A172 (cell line): ENCODE measurements at regions not wholly inside any gene's neighbourhood (a gene's known extent, or its start where the extent isn't known, plus 50 kb on each side); places are given as distances from the start of the nearest gene placed in this dataset.

ENCODE experiments used
- DNase-seq: peaks from one replicate; pipeline ENCODE4 v3.0.0-alpha.2; 2015; ENCODE audit warnings: low spot score

DNA sequence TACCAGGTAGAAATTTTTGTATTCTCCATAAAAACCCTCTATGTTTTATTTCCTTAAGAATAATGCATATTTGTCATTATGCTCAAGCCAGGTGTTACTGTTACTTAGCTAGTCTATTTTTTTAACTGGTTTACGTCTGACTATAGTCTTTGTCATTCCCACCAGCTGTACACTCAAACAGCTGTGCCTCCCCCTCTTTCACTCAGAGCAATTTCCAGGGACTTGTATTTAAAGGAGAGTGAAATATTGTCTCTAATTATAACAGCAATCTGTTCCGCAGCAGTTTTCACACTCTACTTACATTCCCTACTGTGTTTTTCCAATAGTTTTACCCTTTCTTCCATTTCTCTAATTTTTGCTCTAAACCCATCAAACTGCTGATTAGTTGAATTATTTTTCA is 813.6 kb upstream of the MIR17HG start:
- DNase-seq: no peak

- no peak for DNase-seq
Measured at GRCh38 chr13:90534617-90535370, 812.7 kb upstream of the MIR17HG start.

DNA sequence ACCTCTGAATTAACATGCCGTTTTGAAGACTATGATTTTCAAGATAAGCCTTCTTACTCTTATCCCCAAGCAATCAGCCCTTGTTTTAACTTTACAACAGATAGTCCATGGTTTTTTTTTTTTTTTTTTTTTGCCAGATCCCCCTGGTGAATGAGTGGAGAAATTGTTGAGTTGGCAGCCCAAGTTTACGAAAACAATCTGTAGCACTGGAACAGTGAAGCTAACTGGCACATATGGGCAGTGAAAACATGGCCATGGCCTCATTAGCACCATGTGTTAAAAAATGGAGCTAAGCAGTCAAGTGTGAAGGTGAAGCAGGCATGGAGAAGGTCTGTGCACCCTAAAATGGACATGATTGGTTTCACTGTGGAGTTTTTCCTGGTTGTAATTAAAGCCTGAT is 812.1 kb upstream of the MIR17HG start:
- DNase-seq: no peak

DNA sequence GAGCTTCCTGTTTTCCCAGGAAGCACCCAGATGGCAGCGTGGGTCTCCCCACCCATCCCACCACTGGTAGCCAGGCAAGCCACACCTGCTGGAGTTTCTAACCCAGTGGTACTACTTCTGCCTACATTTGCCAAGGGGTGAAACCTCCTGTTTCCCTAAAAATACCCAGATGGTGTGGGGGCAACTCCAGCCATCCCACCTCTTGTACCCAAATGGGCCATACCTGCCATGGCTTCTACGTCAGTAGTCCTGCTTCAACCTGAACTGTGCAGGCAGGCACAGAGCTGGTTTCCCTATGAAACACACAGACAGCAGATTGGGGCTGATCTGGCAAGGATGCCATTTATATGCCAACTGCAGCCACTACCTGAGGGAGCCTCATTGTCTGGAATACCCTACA is 809.4 kb upstream of the MIR17HG start:
- no peak for DNase-seq

DNA sequence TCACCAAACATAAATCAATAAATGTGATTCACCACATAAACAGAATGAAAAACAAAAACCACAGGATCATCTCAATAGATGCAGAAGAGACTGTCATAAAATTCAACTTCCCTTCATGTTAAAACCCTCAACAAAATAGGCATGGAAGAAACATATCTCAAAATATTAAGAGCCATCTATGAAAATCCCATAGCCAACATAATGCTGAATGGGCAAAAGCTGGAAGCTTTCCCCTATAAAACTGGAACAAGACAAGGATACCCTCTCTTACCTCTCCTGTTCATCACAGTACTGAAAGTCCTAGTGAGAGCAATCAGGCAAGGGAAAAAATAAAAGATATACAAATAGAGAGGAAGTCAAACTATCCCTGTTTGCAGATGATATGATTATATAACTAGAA is 806.1 kb upstream of the MIR17HG start:
- DNase-seq: no peak

DNA sequence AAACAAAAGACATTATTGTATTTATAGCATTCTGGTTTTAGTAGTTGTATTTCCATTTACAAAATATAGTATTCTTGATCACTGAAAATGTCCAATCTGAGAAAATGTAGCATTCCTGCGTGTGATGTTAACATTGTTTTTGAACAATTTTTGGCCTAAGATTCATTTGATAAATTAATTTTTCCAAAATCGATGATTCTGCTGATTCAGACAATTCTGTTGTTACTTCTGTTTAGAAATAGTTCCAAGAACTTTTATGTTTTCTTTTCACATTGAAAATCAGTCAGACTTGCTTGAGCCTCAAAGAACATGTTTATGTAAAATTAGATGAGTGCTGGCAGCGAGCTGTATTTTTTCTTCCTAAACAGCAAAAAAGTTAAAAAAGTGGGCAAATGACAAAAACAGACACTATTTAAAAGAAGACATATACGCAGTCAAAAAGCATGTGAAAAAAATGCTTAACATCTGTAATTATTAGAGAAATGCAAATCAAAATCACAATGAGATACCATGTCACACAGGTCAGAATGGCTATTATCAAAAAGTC is 804.5 kb upstream of the MIR17HG start:
- DNase-seq: no peak

DNA sequence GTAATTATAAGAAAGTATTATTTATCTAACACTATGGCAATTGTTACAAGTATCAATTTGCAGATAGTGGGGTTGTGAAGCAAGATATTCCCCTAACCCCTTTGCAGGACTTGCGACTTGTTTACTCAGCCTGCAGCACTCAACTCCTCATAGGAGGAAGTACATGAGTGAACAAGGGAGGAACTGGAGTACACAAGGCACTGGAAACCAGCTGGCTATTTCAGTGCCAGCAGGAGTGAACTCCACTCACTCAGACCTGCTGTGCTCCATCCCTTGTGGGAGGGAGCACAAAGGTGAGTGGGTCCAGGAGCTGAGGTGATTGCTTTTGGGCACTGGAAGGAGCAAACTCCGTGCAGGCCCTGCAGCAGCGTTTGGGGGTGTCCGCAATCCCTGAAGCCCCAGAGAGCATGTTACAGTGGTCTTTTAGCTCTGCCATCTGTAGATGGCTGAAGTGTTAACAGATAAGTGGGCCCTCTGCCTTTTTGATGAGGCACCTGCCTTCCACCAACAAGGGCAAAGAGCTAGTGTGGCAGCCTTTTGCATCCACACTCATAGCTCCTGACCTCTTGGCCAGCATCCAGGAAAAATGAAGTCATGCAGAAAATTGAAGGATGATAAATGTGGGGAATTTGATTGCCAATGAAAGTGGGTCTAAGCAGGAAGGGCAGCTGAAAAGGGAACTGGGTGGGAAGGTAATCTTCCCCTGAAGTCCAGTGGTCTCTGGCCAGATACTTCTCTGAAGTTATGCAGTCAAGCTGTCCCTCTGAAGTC is 802.2 kb upstream of the MIR17HG start:
- no peak for DNase-seq

- no peak for DNase-seq
Measured at GRCh38 chr13:90547272-90547790, 800.2 kb upstream of the MIR17HG start.

- no peak for DNase-seq
Measured at GRCh38 chr13:90551253-90551652, 796.2 kb upstream of the MIR17HG start.

DNA sequence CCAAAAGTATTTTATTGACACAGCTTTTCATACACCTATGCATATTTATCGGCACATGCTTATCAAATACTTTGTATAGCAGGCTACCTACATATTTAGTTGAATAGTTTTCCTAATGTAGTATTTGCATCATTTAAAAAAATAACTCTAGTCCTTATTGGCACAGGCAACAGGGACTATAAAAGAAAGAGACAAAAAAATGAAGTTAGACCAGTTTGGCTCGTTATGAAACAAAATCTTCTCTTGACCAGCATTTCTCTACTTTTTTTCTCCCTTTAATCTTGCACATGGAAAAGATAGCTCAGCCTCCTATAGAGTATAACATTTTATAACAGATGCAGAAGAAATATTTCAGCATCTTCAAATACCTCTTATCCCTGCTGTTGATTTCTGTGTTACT is 794.8 kb upstream of the MIR17HG start:
- DNase-seq: no peak

DNA sequence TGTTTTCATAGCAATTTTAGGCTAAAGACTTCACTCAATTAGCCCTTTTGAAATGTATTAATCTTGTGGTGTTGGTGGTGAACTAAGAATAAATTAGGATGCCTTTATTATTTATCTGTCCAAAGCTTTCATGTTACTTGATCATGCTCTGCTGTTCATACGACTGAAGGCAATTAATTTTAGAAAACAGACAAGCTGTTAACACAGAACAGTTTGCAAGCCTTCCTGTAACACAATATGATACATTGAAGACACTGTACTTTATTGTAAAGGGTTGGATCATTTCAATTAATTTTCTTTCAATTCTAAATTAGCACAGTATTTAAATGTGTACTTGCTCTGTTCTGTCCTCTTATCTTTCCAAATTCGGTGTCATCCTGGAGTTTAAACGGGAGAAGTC is 794.3 kb upstream of the MIR17HG start:
- DNase-seq: no peak

- DNase-seq: no peak
Measured at GRCh38 chr13:90557626-90558025, 789.9 kb upstream of the MIR17HG start.

DNA sequence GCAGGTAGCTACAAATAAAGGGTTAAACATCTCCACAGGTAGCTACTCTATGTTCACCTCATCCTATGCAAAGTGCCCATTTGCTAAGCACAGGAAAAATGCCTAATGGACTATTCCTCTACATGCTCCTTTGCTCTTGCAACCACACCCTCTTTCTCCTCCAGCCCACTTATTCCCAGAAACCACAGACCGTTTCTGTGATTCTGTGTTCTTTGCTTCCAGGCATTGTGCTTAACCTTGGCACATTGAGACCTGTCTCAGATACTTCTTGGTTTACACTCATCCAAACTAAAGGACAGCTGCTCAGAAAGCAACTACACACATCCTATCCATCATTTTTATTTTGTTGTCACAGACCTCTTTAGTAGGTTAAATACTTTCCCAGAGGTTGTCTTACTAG is 785.0 kb upstream of the MIR17HG start:
- no peak for DNase-seq

DNA sequence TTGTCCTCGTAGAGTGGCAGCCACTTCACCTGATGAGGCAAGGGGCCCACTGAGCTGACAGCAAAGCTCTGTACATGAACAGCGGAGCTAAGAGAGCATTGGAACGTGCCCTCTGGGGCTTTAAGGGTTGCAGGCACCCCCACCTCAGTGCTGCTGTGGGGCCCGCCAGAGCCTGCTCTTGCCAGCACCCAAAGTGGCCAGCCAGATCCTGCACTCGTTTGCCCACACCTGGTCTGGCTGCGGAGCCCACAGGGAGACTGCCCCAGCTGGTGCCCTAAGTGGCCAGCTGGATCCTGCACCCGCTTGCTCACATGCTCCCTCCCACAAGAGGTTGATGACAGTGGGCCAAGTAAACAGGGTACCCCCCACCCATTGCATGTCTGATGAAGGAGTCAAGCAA is 783.4 kb upstream of the MIR17HG start:
- no peak for DNase-seq

GRCh38 chr13:90564566-90564965 is 782.9 kb upstream of the MIR17HG start:
- no peak for DNase-seq

- DNase-seq: no peak
Measured at GRCh38 chr13:90565985-90566713, 781.3 kb upstream of the MIR17HG start.

DNA sequence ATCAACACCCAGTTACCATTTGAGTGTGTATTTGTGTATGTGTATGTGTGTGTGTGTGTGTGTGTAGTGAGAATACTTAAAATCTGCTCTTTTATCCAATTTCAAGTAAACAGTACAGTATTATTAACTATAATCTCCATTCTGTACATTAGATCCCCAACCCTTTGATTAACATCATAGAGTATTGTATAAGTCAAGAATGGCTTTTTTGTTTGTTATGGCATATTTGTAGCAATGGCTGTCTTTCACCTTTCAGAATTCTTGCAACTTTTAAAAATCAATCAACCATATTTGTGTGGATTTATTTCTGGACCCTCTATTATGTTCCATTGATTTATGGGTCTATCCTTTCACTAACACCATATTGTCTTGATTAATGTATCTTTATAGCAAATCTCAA is 779.3 kb upstream of the MIR17HG start:
- no peak for DNase-seq

DNA sequence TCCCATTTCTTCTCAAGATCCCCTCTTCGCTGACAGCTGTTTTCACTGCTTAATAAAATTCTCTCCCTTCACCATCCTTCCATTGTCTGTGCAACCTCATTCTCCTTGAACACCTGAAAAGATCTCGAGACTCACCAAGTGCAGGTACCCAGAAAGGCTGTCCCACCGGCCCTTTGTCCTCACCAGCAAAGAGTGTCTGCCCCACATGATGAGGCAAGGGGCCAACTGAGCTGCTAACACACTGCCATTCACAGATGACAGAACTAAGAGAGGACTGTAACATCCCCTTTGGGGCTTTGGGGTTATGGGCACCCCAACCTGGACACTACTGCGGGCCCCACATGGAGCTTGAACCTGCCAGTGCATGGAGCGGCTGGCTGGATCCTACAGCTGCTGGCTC is 771.4 kb upstream of the MIR17HG start:
- no peak for DNase-seq

- no peak for DNase-seq
Measured at GRCh38 chr13:90577726-90578125, 769.8 kb upstream of the MIR17HG start.

- no peak for DNase-seq
Measured at GRCh38 chr13:90585392-90585791, 762.1 kb upstream of the MIR17HG start.

- no peak for DNase-seq
Measured at GRCh38 chr13:90591260-90591926, 756.1 kb upstream of the MIR17HG start.

GRCh38 chr13:90591927-90592268 is 755.6 kb upstream of the MIR17HG start:
- no peak for DNase-seq
